ENCODE measurements at regions not wholly inside any gene's neighbourhood (a gene's known extent, or its start where the extent isn't known, plus 50 kb on each side); places are given as distances from the start of the nearest gene placed in this dataset.

- DNase-seq (ENCODE audit: low spot score): no peak
Measured at GRCh38 chr16:7185165-7185564, 147.5 kb upstream of the RBFOX1 start.

GRCh38 chr16:7183768-7184167 lies 148.9 kb upstream of the RBFOX1 start:
- DNase-seq (ENCODE audit: low spot score): no peak

- DNase-seq (ENCODE audit: low spot score): no peak
Measured at GRCh38 chr16:7182510-7183109, 150.0 kb upstream of the RBFOX1 start.

GRCh38 chr16:7177875-7178274 lies 154.8 kb upstream of the RBFOX1 start:
- no peak for DNase-seq (ENCODE audit: low spot score)

GRCh38 chr16:7171151-7171550 lies 161.5 kb upstream of the RBFOX1 start:
- DNase-seq (ENCODE audit: low spot score): no peak

- no peak for DNase-seq (ENCODE audit: low spot score)
Measured at GRCh38 chr16:7167626-7168025, 165.0 kb upstream of the RBFOX1 start.

GRCh38 chr16:7161891-7162290 lies 170.8 kb upstream of the RBFOX1 start:
- no peak for DNase-seq (ENCODE audit: low spot score)

GRCh38 chr16:7160093-7160492 lies 172.6 kb upstream of the RBFOX1 start:
- DNase-seq (ENCODE audit: low spot score): no peak

- DNase-seq (ENCODE audit: low spot score): no peak
Measured at GRCh38 chr16:7158481-7158880, 174.2 kb upstream of the RBFOX1 start.

GRCh38 chr16:7150230-7150629 lies 182.4 kb upstream of the RBFOX1 start:
- DNase-seq (ENCODE audit: low spot score): no peak

GRCh38 chr16:7148606-7149005 lies 184.0 kb upstream of the RBFOX1 start:
- DNase-seq (ENCODE audit: low spot score): no peak

- no peak for DNase-seq (ENCODE audit: low spot score)
Measured at GRCh38 chr16:7140899-7141298, 191.7 kb upstream of the RBFOX1 start.

GRCh38 chr16:7137560-7138330 lies 194.9 kb upstream of the RBFOX1 start:
- DNase-seq (ENCODE audit: low spot score): no peak

- DNase-seq (ENCODE audit: low spot score): no peak
Measured at GRCh38 chr16:7132465-7132864, 200.2 kb upstream of the RBFOX1 start.

GRCh38 chr16:7124701-7125100 lies 207.9 kb upstream of the RBFOX1 start:
- no peak for DNase-seq (ENCODE audit: low spot score)

- no peak for DNase-seq (ENCODE audit: low spot score)
Measured at GRCh38 chr16:7124242-7124641, 208.4 kb upstream of the RBFOX1 start.

GRCh38 chr16:7116734-7117133 lies 215.9 kb upstream of the RBFOX1 start:
- DNase-seq (ENCODE audit: low spot score): no peak

GRCh38 chr16:7115898-7116297 lies 216.7 kb upstream of the RBFOX1 start:
- DNase-seq (ENCODE audit: low spot score): no peak

- no peak for DNase-seq (ENCODE audit: low spot score)
Measured at GRCh38 chr16:7113949-7114348, 218.7 kb upstream of the RBFOX1 start.

GRCh38 chr16:7113395-7113794 lies 219.2 kb upstream of the RBFOX1 start:
- DNase-seq (ENCODE audit: low spot score): no peak

- DNase-seq (ENCODE audit: low spot score): no peak
Measured at GRCh38 chr16:7111265-7111664, 221.4 kb upstream of the RBFOX1 start.

GRCh38 chr16:7107436-7107835 lies 225.2 kb upstream of the RBFOX1 start:
- no peak for DNase-seq (ENCODE audit: low spot score)

- DNase-seq (ENCODE audit: low spot score): no peak
Measured at GRCh38 chr16:7103056-7103455, 229.6 kb upstream of the RBFOX1 start.

GRCh38 chr16:7101054-7101453 lies 231.6 kb upstream of the RBFOX1 start:
- no peak for DNase-seq (ENCODE audit: low spot score)
